ENCODE measurements at regions not wholly inside any gene's neighbourhood (a gene's known extent, or its start where the extent isn't known, plus 50 kb on each side); places are given as distances from the start of the nearest gene placed in this dataset.

DNA sequence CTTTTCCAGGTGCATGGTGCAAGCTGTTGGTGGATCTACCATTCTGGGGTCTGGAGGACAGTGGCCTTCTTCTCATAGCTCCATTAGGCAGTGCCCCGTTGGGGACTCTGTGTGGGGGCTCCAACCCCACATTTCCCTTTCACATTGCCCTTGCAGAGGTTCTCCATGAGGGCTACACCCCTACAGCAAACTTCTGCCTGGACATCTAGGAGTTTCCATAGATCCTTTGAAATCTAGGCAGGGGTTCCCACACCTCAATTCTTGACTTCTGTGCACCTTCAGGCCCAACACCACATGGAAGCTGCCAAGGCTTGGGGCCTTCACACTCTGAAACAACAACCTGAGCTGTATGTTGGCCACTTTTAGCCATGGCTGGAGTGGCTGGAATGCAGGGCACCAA lies 282.8 kb upstream of the SASH1 start:
- DNase-seq = no peak

DNA sequence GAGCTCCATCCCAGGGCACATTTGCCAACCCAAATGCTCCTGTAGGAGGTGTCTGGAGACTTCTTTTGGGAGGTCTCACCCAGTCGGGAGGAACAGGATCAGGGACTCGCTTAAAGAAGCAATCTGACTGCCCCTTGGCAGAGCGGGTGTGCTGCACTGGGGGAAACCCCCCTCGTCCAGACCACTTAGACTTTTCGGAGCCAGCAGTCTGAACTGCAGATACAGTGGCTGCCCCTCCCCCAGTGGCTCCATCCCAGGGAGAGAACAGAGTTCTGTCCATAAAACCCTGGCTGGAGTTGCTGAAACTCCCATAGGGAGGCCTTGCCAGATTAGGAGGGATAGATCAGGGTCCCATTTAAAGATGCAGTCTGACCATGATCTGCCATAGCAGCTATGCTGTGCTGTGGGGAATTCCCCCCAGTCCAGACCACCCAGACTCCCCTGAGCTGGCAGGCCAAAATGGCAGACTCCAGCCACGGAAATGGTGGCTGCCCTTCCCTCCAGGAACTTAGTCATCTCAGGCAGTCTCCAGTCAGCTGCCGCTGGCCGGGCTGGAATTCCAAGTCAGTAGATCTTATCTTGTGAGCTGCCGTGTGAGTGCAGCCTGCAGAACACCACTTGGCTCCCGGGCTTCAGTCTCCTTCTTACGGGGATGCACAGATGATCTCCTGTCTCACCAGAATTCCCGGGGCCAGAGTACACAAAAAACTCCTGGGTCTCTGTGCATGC lies 278.1 kb upstream of the SASH1 start:
- no peak for DNase-seq

DNA sequence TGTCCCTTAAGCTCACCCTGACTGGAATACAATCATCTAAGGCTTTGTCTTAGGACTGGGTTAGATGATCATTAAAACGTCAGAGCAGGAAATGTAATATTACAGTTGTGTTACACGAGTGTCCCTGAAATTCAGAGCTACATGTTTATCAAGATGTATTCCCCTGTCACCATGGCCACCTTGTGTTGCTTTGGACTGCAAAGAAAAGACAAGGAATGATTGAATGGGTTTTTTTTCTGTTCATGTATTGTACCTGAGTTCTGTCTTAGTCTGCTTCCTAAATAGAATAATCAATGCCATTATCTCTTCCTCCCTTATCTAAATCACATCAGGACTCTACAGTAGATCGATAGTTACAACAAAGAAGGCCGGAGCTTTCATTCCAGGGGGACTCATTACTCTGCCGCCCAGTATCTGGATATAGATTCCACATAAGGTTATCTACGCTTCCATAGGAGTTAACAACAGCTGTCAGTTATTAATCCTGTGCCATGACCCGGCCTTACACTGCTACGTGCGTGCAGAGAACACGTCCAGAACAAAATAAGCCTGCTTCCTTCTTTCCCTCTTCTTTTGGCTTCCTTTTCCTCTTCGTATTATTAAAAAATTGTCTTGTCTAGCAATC lies 274.1 kb upstream of the SASH1 start:
- DNase-seq = no peak

DNA sequence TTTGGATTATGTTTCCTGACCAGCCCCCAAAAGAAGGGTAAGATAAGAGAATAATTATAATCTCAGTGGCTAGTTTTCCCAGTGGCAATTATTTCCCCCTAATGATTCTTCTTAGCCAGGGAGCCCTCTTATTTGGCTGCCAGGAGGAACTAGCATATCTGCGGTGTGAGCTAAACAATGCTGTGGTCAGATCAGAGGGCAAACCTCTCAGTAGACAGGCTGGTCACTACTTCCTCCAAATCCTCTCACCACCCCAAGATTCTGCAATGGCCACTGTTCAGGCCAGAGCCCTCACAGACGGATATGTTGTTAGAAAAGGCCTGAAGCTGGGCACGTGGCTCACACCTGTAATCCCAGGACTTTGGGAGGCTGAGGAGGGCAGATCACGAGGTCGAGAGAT lies 273.4 kb upstream of the SASH1 start:
- no peak for DNase-seq

DNA sequence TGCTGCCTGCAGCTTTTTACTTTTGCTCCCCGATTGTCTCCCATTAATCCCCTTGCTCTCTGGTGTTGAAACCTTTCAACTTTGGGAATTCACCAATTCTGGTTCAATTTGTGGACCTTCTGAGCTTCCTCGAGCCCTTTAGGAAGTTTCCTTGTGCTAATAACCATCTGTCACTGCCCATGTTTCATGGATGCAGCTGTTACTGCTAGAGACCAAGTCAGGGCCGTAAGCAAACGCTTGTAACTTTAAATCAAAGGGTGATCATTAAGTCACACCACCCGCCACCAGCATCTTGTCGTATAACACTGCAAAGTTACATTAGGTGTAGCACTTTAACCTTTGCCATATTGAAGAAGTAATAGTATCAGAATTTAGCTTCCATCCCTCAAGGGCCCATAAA lies 268.3 kb upstream of the SASH1 start:
- DNase-seq = no peak

DNA sequence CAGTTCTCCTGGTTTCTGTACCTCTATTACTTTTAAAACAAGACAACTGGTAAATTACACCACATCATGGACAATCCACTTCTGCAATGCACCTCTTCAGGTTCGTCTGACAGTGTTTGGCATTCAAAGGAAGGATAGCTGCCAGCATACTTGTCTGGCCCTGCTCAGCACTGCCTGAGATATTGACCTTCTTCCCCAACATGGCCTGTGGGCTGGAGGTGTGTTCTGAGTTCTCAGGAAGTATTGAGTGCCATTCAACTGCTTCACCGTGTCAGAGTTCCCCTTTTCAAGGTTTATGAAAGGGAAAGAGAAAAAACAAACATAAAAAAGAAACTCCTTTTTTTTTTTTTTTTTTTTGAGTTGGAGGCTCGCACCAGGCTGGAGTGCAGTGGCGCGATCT lies 267.9 kb upstream of the SASH1 start:
- DNase-seq = no peak

DNA sequence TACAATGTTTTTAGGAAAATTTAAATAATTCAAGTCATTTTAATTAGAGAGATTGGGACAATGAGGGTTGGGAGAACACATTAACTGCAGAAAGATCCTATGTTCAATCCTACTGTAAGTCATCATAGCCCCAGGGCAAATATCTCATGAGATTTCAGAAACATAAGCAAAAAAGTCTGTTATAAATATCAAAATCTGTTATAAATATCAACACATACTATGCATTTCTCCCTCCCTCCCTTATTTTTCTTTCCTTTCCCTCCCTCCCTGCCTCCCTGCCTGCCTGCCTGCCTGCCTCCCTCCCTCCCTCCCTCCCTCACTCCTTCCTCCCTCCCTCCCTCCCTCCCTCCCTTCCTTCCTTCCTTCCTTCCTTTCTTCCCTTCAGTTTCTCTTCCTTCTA lies 267.3 kb upstream of the SASH1 start:
- DNase-seq = no peak

DNA sequence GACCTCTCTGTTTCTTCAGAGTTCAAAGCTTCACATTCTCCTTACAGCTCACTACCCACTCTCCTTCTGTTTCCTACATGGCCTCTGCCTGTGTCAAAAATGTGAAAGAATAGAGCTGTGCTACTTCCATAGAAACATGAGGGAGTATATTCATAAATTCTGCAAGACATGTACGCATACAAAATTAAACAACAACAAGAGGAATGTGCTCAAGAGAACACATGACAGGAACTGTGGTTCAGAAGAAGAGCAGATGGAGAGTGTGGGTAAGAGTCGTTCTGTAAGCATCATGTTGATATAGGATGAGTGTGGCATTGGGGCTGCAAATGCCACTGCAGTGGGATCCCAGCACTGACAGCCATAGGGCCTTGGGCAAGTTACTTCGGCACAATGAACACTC lies 266.6 kb upstream of the SASH1 start:
- DNase-seq = no peak

DNA sequence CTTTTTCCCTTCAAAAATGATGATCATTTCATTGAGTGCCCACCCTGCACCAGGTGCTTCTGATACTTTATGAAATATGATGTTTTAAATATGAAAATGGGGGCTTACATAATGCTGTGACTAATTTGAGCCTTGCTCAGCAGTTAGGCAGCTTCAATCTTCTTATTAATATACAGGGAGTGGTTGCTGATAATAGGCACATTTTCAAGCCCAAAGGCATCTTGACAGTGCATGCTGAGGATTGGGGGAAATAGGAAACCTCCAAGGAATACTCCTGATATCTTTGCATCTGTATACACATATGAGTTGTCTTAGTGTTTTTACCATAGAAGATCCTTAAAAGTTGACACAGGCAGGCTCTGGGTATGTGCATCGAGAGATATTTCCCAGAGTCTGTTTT lies 262.3 kb upstream of the SASH1 start:
- DNase-seq = no peak

DNA sequence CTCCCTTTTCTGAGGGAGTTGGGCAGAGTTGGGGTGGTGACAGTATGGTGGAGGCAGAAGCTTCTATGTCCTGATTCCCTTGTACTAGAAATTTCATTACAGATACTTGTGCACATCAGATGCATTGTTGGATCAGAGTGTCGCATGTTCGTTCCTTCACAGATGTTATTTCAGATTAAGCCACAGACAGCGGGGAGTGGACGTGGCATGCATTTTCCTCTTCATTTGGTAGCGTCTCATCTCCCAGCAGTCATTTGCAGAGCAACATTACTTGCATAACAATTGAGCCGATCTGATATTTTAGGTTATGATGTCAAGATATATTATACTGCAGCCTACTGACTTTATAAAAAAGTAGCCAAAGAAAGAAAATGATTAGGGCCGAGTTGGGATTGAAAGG lies 261.6 kb upstream of the SASH1 start:
- DNase-seq = no peak

DNA sequence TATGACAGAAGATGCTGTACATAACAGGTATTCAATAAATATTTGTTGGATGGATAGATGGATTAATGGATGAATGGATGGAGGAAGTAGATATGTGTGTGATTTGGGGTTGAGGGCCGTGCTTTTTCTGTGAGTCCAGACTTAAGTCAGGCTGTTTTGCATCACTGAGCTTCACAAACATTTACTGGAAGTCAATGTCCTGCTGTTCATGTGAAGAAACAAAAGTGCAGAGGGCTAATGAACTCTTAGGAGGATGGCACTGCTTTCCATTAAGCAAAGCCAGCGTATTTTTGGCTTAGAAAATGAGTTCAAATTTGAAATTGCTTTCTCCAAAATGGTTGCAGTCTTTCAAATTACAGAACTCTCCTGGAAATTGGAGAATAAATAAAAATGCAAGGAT lies 260.6 kb upstream of the SASH1 start:
- no peak for DNase-seq

DNA sequence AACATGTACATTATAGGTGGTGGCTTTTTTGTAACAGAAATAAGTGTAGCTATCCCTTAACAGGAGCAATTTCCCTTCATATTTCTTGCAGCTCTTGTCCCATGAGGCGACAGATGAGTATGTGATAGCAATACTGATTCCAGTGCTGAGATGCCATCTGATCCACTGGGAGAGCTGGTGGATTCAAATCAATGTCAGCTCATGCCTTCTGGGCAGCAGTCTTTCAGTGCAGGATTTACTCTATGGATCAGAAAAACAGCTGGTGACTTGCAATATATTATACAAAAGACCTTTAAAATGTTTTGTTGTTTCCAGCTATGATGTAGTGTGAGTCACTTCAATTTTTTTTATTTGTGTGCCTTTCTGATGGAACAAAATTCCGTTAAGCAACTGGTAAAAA lies 259.9 kb upstream of the SASH1 start:
- DNase-seq = no peak

DNA sequence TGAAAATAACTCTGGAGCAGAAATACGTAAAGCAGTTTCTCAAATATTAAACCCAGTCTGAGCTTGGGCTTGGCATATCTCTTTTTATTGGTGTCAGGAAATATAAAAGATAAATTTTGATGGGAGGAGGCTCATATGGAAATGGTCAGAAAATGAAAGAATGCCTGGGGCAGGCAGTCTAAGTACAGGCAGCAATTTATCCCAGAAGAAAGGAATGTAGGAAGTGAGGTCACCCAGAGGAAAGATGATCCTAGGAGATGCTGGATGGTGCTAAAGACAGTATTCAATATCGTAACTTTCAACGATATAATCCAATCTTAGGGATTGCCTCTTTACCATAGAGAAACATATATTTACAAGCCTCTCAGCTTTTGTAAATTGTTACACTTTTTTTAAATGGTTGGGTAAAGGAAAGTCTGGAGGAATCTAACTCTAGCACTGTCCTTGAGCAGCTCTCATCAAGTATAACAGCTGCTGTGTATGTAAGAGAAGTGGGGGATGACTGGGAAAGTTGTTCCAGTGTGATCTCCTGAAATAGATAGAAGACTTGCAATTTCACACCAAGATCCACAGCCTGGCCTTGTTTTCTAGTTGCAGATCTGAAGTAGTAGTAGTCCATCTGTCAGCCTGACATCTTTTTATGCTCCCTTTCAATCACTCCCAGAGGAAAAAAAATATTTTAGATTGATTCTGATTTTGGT lies 256.9 kb upstream of the SASH1 start:
- DNase-seq = no peak

DNA sequence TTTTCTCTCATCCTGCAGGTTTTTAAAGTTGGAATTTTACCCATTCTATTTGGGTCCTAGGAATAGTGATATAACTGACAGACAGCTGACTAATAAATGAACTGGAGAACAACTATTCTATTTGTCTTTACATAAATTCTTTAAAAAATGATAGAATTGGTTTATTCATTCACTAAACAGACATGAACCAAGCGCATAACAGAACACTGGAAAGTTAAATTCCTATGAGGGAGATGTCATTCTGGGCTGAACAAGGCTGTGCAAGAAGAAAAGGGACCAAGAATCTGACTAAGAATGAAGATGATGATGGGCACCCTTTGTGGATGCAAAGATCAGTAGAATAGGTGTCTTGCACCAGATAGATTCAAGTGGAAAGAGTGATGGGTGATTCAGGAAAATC lies 256.3 kb upstream of the SASH1 start:
- DNase-seq = no peak

DNA sequence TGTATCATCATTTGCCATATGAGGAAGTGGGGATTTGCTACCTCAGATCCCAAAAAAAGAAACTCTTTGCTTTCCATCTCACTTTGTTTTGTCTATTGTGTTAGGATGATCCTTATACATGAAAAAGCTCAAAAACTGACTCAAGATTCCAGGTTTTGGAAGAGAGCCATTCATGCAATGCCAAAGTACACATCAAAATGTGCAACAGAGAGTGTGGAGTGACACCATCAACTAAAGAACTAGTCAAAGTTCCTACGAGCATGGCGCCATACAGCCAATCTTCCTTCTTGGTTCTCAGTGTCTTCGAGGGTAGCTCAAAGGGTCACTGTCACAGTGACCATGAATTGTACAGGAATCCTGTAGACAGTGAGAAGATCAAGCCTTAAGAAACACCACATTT lies 255.8 kb upstream of the SASH1 start:
- no peak for DNase-seq

DNA sequence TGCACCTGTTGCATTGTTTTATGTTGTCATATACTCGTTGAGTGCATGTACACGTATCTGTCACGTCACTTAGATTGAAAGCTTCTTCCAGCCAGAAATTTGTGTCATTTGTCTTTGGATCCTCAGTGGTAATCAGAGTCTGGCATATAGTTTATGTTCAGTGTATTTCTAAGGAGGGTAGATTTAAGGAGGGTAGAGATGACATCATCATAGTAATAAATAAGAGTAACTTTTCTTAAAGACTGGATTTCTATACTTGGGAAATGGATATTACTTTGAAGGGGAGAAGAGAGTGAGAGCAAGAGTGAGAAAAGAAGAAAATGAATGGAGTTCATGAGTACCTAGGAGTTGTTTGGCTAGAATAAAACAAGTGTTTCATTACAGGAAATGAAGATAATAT lies 255.0 kb upstream of the SASH1 start:
- no peak for DNase-seq

DNA sequence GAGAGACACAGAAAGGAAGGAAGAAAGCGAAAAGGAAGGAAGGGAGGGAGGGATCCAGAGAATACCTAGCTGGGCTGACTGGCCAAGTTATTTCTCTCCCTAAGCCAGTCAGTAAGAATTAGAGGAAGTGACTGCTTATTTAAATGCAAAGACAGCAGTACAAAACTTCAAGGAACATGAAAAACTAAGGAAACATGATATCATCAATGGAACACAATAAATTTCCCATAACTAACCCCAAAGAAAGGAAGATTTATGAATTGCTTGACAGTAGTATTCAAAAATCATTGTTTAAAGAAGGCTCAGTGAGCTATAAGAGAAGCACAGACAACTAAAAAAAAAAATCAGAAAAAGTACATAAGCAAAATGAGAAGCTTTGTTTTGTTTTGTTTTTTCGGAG lies 252.3 kb upstream of the SASH1 start:
- no peak for DNase-seq

DNA sequence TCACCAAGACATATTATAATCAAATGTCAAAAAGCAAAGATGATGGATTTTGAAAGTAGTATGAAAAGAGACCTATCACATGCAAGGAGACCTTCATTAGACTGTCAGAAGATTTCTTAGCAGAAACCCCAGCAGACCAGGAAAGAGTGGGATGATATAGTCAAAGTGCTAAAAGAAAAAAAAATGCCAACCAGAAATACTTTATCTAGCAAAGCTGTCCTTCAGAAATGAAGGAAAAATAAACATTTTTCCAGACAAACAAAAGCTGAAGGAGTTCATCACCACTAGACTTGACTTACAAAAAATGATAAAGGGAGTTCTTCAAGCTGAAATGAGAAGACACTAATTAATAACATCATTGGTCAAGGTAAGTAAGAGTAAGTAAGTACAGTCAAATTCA lies 251.2 kb upstream of the SASH1 start:
- DNase-seq = no peak

DNA sequence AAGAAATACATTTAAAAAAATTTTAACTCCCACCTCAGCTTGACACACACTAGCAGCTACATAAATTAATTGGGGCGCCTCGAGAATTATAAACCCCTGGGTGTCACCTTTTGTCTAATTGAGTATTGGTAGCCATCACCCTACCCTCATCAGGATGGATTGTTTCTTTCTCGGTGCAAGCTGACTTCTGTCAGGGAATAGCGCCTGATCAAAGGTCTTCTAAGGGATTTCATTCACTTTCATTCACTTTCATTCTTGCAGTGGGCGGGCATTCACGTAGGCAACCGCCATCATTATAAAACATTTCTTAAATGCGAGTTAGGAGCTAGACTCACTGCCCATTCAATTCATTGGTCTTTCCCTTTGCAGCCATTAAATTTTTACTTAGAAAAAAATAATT lies 239.2 kb upstream of the SASH1 start:
- DNase-seq = no peak

DNA sequence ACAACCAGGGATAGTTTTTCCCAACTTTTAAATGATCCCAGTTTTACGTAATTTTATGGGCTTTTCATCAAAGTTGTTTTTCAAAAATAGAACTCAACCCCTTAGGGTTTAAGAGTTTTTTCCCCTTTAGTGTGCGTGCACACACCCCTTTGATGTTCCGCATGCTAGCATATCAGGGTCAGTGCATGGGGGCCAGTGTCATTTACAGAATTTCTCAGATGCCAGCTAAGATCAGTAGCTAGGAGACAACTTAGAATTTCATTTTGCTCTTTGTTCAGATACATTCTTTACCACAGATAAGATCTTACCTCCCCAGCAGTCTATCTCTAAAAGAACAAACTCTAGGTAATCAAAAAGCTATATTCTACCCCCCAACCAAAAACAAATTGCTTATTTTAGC lies 238.5 kb upstream of the SASH1 start:
- DNase-seq = no peak

DNA sequence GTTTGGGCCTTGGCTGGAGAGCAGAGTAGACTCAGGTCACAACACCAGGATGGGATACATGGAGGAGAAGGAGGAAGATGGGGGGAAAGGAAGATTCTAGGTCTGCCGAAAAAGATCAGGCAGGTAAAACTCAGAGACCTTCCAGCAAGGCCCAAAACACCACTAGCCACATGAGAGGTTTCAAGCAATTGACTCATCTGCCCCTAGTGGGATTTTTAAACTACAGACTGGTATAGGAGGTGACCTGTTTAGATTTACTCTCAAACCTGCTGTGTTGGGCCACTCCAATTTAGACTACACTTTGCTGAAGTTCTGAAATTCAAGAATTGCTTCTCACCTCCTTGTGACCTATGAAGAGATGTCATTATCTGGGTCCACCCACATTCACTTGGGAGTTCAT lies 236.9 kb upstream of the SASH1 start:
- DNase-seq = no peak

DNA sequence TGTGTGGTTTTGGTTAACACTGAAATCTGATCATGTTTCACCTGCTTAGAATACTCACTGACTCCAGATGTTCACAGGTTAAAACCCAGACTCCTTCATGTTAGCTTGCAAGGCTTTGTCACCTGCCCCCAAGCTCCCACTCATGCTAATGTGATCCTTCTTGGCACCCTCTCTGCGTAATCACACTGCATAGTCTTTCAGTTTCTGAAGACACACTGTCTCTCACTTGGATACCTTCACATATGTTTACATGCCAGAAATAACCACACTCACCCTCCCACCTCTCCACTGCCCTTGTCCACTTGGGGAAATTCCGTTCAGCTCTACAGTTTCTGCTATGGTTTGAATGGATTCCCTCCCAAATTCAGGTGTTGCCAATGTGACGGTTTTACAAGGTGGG lies 234.7 kb upstream of the SASH1 start:
- no peak for DNase-seq

DNA sequence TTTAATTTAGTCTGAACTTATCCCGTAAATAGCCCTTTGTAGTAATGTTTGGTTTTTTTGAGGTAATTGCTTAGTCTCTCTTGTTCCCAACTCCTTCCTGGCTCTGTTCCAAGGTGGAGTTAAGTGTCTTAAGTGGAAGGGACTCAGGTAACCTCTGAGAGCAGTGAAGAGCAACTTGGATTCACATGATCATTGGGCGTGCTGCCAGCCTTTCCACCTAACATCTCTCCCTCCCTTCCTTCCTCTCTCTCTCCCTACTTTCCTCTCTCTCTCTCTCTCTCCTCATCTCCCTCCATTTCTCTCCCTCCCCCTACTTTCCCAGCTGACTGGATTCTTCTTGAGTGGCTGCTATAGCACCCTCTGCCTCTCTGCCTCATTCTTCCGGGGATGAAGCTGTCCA lies 232.9 kb upstream of the SASH1 start:
- no peak for DNase-seq

DNA sequence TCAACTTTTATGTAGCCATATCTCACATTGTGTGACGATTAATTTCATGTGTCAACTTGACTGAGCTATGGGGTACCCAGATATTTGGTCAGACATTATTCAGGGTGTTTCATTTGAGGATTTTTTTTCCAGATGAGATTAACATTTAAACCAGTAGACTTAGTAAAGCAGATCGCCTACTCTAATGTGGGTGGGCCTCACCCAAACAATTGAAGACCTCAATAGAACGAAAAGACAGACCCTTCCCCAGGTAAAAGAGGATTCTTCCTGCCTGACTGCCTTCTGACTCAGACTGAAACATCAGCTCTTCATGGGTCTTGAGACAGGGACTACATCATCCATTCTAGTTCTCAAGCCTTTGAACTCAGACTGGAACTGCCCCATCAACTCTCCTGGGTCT lies 231.7 kb upstream of the SASH1 start:
- no peak for DNase-seq

DNA sequence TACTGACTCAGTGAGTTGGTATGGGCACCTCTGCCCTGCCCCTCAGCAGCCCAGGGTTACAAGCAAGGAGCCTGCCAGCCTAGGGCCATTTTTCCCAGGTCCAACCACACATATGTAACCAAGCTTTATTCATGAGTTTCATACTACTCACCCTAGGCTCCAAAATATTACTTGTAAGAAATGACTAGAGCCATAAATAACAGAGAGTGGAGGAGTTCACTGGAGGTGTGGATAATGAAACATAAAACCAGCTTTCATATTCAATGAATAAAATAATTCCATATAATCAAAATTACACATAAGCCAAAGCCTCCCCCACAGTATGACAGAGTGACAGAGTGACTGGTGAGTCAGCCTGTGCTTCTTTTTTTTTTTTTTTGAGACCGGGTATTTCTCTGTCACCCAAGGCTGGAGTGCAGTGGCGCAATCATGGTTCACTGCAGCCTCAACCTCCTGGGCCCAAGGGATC lies 229.8 kb upstream of the SASH1 start:
- peak; percentile 4 for DNase-seq

Data from stimulated activated CD4-positive, alpha-beta T cell treated with anti-CD3 and anti-CD28 coated beads, Interleukin-15, amount 100 ng/mL, for 24 hours (primary cell).